GM12892 (cell line): ENCODE measurements at regions not wholly inside any gene's neighbourhood (a gene's known extent, or its start where the extent isn't known, plus 50 kb on each side); places are given as distances from the start of the nearest gene placed in this dataset.

Source experiments
- POLR2AphosphoS5 ChIP-seq: IDR thresholded peaks from 2 replicates; pipeline ENCODE4 v1.6.1; 2011; ENCODE audit warnings: low read depth, low read length, control low read depth
- TAF1 ChIP-seq: IDR thresholded peaks from 2 replicates; pipeline ENCODE4 v1.6.1; 2011; ENCODE audit warnings: low read depth, mild to moderate bottlenecking, control low read depth, low read length, borderline replicate concordance

GRCh38 chr15:39273717-39274411, 307.0 kb upstream of the THBS1 start:
- TF ChIP-seq POLR2AphosphoS5: no peak
- TF ChIP-seq TAF1: no peak
